ACC112 (cell line): ENCODE measurements at regions not wholly inside any gene's neighbourhood (a gene's known extent, or its start where the extent isn't known, plus 50 kb on each side); places are given as distances from the start of the nearest gene placed in this dataset.

Experiments used
- H2AFZ ChIP-seq: fragments of 200-600 bp; sonication (generic); one replicate; pipeline ENCODE4 v1.6.0; 2017; ENCODE audit warnings: antibody characterized with exemption, low read length; ENCODE audit not compliant: unreplicated experiment
- H3K27ac ChIP-seq: fragments of 200-600 bp; sonication (generic); 2 replicates; pipeline ENCODE4 v1.5.1; 2014; ENCODE audit warnings: low read depth, mild to moderate bottlenecking, antibody characterized with exemption, low read length, moderate library complexity
- H3K27me3 ChIP-seq: fragments of 200-600 bp; sonication (generic); 2 replicates; pipeline ENCODE4 v1.6.1; 2014; ENCODE audit warnings: mild to moderate bottlenecking, antibody characterized with exemption, low read length, moderate library complexity, mixed read lengths; ENCODE audit not compliant: insufficient read depth
- H3K36me3 ChIP-seq: fragments of 200-600 bp; sonication (generic); 2 replicates; pipeline ENCODE4 v1.6.1; 2016; ENCODE audit warnings: mild to moderate bottlenecking, antibody characterized with exemption, low read length, moderate library complexity, mixed read lengths; ENCODE audit not compliant: insufficient read depth
- H3K4me1 ChIP-seq: fragments of 200-600 bp; sonication (generic); one replicate; pipeline ENCODE4 v1.6.1; 2016; ENCODE audit warnings: low read length, mixed read lengths; ENCODE audit not compliant: insufficient read depth, unreplicated experiment, control insufficient read depth
- H3K4me3 ChIP-seq: fragments of 200-600 bp; sonication (generic); 2 replicates; pipeline ENCODE4 v1.5.1; 2014; ENCODE audit warnings: mild to moderate bottlenecking, low read depth, low read length
- H3K79me2 ChIP-seq: fragments of 200-600 bp; sonication (generic); one replicate; pipeline ENCODE4 v1.6.0; 2016; ENCODE audit warnings: low read length; ENCODE audit not compliant: control insufficient read depth, unreplicated experiment, insufficient read depth

DNA sequence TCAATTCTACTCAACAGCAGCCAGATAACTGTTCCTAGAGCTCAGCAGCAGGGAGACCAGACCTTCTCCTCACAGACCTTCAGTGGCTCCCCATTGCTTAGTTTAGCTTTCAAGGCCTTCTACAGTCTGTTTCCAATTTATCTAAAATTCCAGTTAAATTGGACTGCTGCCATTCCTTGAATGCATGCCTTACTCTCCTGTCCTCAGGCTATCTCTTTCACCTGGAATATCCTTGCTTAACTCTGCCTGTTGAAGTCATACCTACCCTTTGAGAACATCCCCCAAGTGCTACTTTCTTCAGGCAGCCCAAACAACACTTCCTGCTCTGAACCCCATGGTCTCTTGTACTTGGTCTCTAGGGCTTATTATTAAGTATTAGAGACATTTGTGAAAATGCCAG, 120.7 kb upstream of the TENM4 start:
- no peaks in the 10 kb centered on the region for H3K79me2 ChIP-seq
- H3K4me3 ChIP-seq, result no peak overlapping the region
- no peaks in the 10 kb centered on the region for H3K27me3 ChIP-seq
- H3K27ac ChIP-seq, result no peak overlapping the region
- H3K4me1 ChIP-seq, result no peaks in the 10 kb centered on the region
- H3K36me3 ChIP-seq, result no peaks in the 10 kb centered on the region
- H2AFZ ChIP-seq, result no peak overlapping the region

DNA sequence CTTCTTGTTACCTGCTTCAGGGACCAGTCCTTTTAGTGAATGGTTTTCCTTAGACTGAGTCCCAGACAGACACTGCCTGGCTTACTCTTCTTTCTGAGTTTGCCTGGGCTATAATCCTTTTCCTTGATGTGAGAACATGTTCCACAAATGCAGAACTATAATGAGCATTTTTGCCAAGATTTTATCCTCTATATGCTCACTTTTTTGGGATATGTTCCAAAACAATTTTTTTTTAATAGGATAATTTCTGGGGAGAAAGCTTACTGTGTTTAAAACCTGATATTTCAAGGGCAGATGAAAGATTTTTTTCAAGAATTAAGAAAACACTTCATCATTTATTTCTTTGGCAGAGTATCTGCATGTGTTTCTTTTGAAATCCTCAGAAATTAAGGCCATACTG, 110.0 kb upstream of the TENM4 start:
- H2AFZ ChIP-seq, result no peak overlapping the region
- H3K27me3 ChIP-seq, result no peaks in the 10 kb centered on the region
- no peaks in the 10 kb centered on the region for H3K4me1 ChIP-seq

GRCh38 chr11:79547256-79547655, 106.4 kb upstream of the TENM4 start:
- no peaks in the 10 kb centered on the region for H3K79me2 ChIP-seq
- H3K36me3 ChIP-seq, result no peaks in the 10 kb centered on the region
- no peak overlapping the region for H3K27ac ChIP-seq
- no peak overlapping the region for H3K4me3 ChIP-seq
- no peaks in the 10 kb centered on the region for H3K4me1 ChIP-seq
- no peaks in the 10 kb centered on the region for H3K27me3 ChIP-seq
- no peak overlapping the region for H2AFZ ChIP-seq

More for the DNA sequence above, 110.0 kb upstream of the TENM4 start:
- H3K27ac ChIP-seq, result no peak overlapping the region
- no peaks in the 10 kb centered on the region for H3K36me3 ChIP-seq
- H3K79me2 ChIP-seq, result no peaks in the 10 kb centered on the region
- H3K4me3 ChIP-seq, result no peak overlapping the region

GRCh38 chr11:79546351-79546750, 105.5 kb upstream of the TENM4 start:
- H3K36me3 ChIP-seq, result no peaks in the 10 kb centered on the region
- no peaks in the 10 kb centered on the region for H3K4me1 ChIP-seq
- H3K27ac ChIP-seq, result no peak overlapping the region
- no peak overlapping the region for H2AFZ ChIP-seq
- no peaks in the 10 kb centered on the region for H3K79me2 ChIP-seq
- H3K4me3 ChIP-seq, result no peak overlapping the region
- H3K27me3 ChIP-seq, result no peaks in the 10 kb centered on the region

DNA sequence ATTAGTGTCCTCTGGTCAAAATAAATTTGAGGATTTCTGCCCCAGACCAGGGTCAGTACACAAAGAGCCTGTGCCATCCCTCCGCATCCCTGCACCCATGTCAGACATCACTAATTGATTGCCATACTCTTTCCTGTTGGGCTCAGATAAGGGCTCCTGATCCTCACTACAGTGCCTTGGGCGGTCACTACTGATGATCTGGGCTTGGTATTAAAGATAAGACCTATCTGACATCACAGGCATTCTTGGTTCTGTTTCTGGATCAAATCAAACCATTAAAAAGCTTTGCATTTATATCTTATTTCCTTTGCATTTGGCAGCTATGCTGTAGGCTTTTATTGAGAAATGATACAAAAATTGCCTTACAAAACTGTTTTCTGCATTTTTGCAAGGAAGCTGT, 103.5 kb upstream of the TENM4 start:
- Histone ChIP-seq H3K4me3 (no peak overlapping the region), H3K79me2 (no peaks in the 10 kb centered on the region), H3K27me3 (no peaks in the 10 kb centered on the region), H3K36me3 (no peaks in the 10 kb centered on the region), H2AFZ (no peak overlapping the region), H3K27ac (no peak overlapping the region), H3K4me1 (no peaks in the 10 kb centered on the region)

DNA sequence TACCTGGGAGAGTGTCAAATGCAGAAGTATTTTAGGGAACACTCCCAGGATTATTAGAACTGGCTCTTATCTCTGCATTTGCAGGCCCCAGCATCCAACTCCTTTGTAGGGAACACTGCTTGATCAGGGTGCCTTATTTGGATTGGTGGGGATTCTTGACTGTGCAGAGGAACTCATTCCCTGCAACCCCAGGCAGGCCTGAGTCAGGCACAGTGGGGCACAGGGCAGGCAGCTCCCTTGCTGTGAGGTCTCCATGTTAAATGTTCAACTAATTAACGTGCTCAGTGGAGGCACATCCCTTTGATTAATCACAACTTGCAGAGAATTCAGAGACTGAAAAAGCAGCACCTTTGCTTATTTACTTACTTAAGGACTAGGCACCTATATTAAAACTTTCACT, 102.3 kb upstream of the TENM4 start:
- H3K27ac ChIP-seq, result no peak overlapping the region
- no peak overlapping the region for H2AFZ ChIP-seq
- no peaks in the 10 kb centered on the region for H3K36me3 ChIP-seq
- H3K27me3 ChIP-seq, result no peaks in the 10 kb centered on the region
- no peak overlapping the region for H3K4me3 ChIP-seq
- H3K79me2 ChIP-seq, result no peaks in the 10 kb centered on the region
- H3K4me1 ChIP-seq, result no peaks in the 10 kb centered on the region

GRCh38 chr11:79541466-79541865, 100.6 kb upstream of the TENM4 start:
- H3K4me3 ChIP-seq, result no peak overlapping the region
- H3K27ac ChIP-seq, result no peak overlapping the region
- H3K79me2 ChIP-seq, result no peaks in the 10 kb centered on the region
- H3K27me3 ChIP-seq, result no peaks in the 10 kb centered on the region
- no peaks in the 10 kb centered on the region for H3K4me1 ChIP-seq
- H2AFZ ChIP-seq, result no peak overlapping the region
- H3K36me3 ChIP-seq, result no peaks in the 10 kb centered on the region

DNA sequence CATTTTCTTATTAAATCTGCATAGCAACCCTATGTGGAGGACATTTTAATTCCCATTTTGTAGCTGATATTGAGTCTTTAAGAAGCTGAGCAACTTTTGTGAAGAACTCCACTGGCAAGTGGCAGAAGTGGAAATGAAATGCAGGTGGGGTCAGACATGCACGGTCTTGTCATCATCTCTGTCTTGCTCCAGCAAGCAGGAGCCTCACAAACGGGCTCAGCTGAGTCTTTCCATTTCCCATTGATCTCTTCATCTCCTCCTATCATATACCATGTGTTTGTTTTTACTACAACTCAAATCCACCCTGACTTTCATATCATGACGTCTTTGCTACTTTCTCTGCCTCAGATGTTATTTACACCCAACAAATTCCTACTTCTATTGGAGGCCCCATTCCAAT, 97.9 kb upstream of the TENM4 start:
- Histone ChIP-seq H3K4me3 (no peak overlapping the region), H3K79me2 (no peaks in the 10 kb centered on the region), H3K36me3 (no peaks in the 10 kb centered on the region), H2AFZ (no peak overlapping the region), H3K4me1 (no peaks in the 10 kb centered on the region), H3K27me3 (no peaks in the 10 kb centered on the region), H3K27ac (no peak overlapping the region)

DNA sequence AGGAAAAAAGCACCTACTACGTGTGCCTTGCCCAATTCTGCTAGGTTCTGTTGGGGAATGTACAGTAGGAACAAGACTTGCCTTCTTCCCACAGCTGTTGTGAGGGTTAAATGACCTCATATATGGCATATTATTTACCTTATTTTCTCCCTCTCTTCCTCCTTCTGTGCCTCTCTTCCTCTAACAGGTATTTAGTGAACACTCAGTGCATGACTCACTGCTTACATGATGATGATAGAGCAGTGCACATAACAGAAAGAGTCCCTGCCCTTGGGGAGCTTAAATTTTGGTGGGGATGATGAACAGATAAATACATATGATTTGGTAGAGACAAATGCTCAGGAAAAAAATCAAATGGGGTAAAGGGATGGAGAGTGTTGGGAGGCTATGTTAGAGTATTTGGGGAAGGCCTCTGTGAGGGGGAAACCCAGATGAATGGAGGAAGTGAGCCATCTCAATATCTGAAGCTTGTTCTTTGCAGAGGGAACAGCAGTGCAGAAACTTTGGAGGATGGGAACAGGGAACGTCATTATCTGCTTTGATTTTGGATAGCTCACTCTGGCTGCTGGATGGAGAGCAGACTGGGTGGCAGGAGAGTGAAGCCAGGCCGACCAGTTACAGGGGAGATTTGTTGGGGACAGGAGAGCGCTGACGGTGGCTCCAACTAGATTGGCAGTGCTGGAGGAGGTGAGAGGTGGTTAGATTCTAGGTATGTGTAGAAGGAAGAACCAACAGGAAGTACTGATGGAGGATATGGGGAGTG, 95.5 kb upstream of the TENM4 start:
- Histone ChIP-seq H3K4me1 (no peaks in the 10 kb centered on the region), H3K79me2 (no peaks in the 10 kb centered on the region), H3K36me3 (no peaks in the 10 kb centered on the region), H3K27me3 (no peaks in the 10 kb centered on the region), H2AFZ (no peak overlapping the region), H3K27ac (no peak overlapping the region), H3K4me3 (no peak overlapping the region)

DNA sequence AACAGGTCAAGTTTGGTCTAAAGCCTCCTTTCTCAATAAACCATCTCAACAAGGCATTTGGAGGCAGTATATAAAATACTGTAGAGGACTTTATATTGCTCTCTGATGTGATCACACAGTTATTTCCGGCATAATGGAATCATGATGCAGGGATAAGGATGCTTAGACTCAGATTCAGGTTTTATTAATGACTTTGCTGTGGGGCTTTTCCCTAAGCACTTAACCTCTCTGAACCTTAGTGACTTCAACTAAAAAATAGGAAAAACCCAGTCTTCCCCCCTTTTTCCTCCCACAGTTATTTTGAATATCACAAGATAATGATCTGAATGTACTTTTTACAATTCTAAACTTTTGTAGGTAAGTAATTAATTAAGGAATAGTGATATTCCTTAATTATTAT, 94.8 kb upstream of the TENM4 start:
- Histone ChIP-seq H2AFZ (no peak overlapping the region), H3K27ac (no peak overlapping the region), H3K79me2 (no peaks in the 10 kb centered on the region), H3K4me1 (no peaks in the 10 kb centered on the region), H3K27me3 (no peaks in the 10 kb centered on the region), H3K36me3 (no peaks in the 10 kb centered on the region), H3K4me3 (no peak overlapping the region)

GRCh38 chr11:79525257-79525656, 84.4 kb upstream of the TENM4 start:
- Histone ChIP-seq H3K27me3 (no peaks in the 10 kb centered on the region), H3K36me3 (no peaks in the 10 kb centered on the region), H3K79me2 (no peaks in the 10 kb centered on the region), H3K27ac (no peak overlapping the region), H2AFZ (no peak overlapping the region), H3K4me3 (no peak overlapping the region), H3K4me1 (no peaks in the 10 kb centered on the region)
